ENCODE measurements at regions not wholly inside any gene's neighbourhood (a gene's known extent, or its start where the extent isn't known, plus 50 kb on each side); places are given as distances from the start of the nearest gene placed in this dataset.

- TF ChIP-seq, protein P1, sequence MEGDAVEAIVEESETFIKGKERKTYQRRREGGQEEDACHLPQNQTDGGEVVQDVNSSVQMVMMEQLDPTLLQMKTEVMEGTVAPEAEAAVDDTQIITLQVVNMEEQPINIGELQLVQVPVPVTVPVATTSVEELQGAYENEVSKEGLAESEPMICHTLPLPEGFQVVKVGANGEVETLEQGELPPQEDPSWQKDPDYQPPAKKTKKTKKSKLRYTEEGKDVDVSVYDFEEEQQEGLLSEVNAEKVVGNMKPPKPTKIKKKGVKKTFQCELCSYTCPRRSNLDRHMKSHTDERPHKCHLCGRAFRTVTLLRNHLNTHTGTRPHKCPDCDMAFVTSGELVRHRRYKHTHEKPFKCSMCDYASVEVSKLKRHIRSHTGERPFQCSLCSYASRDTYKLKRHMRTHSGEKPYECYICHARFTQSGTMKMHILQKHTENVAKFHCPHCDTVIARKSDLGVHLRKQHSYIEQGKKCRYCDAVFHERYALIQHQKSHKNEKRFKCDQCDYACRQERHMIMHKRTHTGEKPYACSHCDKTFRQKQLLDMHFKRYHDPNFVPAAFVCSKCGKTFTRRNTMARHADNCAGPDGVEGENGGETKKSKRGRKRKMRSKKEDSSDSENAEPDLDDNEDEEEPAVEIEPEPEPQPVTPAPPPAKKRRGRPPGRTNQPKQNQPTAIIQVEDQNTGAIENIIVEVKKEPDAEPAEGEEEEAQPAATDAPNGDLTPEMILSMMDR (IDR thresholded peaks at IDR 0.05): no peak
- TF ChIP-seq POLR2A (IDR thresholded peaks at IDR 0.05): no peak
Measured at GRCh38 chr4:81580346-81580993, 108.8 kb upstream of the RASGEF1B start.
